HG03135 (cell line): ENCODE measurements at regions not wholly inside any gene's neighbourhood (a gene's known extent, or its start where the extent isn't known, plus 50 kb on each side); places are given as distances from the start of the nearest gene placed in this dataset.
"Not testable (repeated sequence)": the region's sequence is repeated elsewhere in the genome, so short reads cannot be mapped to it uniquely, and the experiment has no call there.

Experiments
- ATAC-seq: cut with Tn5 transposase; IDR thresholded peaks from one replicate; pipeline ENCODE4 v1.9.1; 2021; ENCODE audit warnings: mild to moderate bottlenecking, moderate library complexity; ENCODE audit not compliant: unreplicated experiment

DNA sequence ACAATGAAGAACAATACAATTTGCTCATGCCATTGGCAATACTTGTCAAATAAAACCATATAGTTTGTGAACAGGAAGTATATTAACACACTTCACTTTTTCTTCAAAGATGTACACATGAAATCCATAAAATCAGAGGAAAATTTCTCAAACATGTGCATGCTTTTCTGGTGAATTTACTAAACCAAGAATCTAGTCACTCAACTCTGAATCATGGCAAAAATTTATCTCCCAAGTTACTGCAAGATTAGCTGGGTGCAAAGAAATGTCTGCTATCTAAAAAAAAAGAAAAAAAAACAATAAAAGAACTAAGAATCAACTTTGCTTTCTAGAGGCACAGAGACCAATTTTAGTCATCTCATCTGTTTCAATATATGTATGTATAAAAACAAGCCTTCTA is 419.2 kb downstream of the NR4A2 start:
- no peak for ATAC-seq

GRCh38 chr2:155908567-155908966 is 424.0 kb downstream of the NR4A2 start:
- ATAC-seq = no peak

- no peak for ATAC-seq
Measured at GRCh38 chr2:155907211-155907610, 425.3 kb downstream of the NR4A2 start.

- ATAC-seq = no peak
Measured at GRCh38 chr2:155905657-155906056, 426.9 kb downstream of the NR4A2 start.

- no peak for ATAC-seq
Measured at GRCh38 chr2:155904720-155905119, 427.8 kb downstream of the NR4A2 start.

GRCh38 chr2:155902635-155903034 is 429.9 kb downstream of the NR4A2 start:
- no peak for ATAC-seq

DNA sequence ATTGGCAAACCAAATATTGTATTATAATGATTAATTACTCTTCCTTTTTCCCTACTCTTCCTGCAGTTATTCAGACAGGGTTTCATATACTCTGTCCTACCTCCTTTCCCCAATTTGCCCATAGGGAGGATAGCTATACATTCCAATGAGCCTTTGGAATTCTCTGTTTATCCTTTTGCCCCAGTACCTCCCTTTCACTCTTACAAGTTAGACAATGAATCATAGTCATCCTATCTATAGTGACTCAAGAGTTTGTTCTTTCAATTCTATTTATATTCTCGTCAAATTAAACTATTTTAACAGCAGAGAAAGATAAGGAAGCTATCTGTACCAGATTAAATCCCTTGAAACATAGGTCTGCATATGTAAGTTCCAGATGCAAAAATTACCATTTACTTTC is 437.5 kb downstream of the NR4A2 start:
- ATAC-seq = no peak

GRCh38 chr2:155880382-155880781 is 452.1 kb downstream of the NR4A2 start:
- not testable (repeated sequence) for ATAC-seq

GRCh38 chr2:155879900-155880299 is 452.6 kb downstream of the NR4A2 start:
- ATAC-seq = not testable (repeated sequence)

GRCh38 chr2:155872396-155872795 is 460.1 kb downstream of the NR4A2 start:
- ATAC-seq = no peak

GRCh38 chr2:155871940-155872339 is 460.6 kb downstream of the NR4A2 start:
- no peak for ATAC-seq

GRCh38 chr2:155867564-155867963 is 465.0 kb downstream of the NR4A2 start:
- ATAC-seq = no peak

GRCh38 chr2:155866477-155866876 is 466.0 kb downstream of the NR4A2 start:
- ATAC-seq = no peak

- no peak for ATAC-seq
Measured at GRCh38 chr2:155852156-155852555, 480.4 kb downstream of the NR4A2 start.

DNA sequence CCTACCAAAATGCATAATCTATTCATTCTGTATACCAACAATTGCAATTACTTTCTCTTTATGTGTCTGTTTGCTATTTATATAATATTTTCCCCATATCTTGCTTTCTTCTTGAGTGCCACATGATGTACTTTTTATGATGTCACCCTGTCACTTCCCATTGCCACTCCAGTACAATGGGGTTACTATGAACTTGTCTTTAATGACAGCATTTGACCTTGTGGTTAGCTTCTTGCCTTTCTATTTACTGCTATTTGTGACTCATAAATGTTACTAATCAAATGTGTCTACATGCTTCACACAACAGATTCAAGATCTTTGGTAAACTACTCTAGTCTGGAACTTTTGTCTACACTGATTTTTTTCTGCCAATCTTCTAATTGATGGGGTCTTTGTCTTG is 486.3 kb downstream of the NR4A2 start:
- ATAC-seq = no peak

DNA sequence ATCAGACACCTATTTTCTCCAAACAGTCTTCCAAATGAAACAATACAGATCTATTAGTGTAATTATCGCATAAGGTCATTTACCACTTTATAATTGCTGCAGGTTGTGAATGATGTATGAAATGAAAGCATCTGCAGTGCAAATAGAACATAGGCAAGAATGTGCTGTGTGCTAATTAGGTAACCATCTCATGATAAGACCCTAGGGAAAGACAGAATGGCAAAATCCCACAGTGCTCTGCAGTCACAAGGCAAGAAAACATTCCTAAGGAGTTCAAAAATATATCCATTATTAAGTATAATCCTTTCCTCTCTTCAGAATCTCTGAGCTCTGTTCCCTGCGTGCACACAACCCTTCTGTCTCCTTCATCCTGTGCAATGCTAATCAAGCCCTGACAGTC is 488.1 kb downstream of the NR4A2 start:
- ATAC-seq = no peak

DNA sequence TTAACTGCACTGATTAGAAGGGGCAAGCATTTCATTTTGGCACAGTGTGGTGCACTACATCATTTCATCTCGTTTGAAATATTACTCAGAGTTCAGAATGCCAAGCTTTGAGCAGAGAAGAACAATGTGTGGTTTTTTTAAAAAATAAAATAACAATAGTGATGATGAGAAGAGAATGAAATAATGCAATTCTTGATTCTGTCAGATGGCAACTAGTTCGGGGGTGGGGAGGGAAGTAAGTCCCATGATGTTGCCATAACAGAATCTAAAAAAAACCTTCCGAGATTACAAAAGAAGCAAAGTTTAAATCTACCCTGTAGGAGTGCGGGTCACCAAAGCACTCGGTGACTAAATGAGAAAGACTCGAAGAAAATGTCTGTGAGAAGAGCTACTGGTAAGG is 490.4 kb downstream of the NR4A2 start:
- ATAC-seq = no peak

DNA sequence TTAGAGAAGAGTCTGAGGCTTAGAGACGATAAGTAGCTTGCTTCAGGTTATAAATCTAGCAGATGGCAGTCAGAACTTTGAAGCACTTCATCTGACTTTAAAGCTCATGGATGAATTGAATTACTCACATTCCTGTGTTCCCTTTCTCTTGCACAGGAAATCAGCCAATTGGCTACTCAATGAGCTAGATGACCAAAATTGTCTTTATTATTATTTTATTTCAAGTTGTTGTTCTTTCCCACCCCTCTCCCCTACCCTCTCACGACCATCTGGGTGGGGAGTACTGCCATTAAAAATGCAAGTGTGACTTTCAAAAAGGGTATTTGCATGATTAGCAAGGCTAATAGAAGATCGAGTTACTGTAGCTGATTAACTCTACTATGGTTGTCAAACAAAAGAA is 491.1 kb downstream of the NR4A2 start:
- no peak for ATAC-seq

- ATAC-seq = no peak
Measured at GRCh38 chr2:155840661-155841060, 491.9 kb downstream of the NR4A2 start.

DNA sequence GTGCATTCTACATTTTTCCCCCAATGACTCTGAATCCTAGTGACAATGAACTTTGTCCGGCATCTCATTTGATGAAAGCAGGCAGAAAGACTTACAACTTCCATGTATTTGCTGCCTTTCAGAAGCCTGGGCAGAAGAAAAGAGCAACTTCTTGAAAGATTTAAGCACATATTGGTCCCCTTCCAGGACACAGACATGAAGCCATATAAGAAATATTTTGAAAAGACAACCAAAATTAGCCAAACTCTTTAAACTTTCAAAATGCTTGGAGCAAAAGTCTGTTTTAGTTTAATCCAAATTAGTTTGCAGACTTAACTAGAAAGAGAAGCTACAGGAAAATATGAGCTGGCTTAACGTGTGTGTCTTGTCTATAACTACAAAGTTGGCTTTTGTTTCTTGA is 492.5 kb downstream of the NR4A2 start:
- ATAC-seq = no peak

GRCh38 chr2:155839436-155839835 is 493.1 kb downstream of the NR4A2 start:
- no peak for ATAC-seq

DNA sequence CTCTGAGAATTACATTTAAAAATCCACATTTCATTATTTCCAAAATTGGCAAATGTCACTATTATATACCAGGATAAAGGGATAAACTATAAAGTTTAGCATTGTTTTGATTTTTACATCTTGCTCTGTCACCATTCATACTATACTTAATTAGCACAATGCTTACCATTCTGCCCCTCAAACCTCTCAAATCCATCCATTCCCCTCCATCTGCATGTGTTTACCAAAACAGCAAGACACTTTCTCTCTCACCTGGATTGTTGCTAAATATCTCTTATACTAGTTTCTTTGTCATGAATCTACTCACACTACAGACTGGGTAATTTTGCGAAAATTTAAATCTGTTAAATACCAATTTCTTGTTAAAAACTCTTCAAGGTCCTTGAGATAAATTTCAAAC is 496.1 kb downstream of the NR4A2 start:
- no peak for ATAC-seq

DNA sequence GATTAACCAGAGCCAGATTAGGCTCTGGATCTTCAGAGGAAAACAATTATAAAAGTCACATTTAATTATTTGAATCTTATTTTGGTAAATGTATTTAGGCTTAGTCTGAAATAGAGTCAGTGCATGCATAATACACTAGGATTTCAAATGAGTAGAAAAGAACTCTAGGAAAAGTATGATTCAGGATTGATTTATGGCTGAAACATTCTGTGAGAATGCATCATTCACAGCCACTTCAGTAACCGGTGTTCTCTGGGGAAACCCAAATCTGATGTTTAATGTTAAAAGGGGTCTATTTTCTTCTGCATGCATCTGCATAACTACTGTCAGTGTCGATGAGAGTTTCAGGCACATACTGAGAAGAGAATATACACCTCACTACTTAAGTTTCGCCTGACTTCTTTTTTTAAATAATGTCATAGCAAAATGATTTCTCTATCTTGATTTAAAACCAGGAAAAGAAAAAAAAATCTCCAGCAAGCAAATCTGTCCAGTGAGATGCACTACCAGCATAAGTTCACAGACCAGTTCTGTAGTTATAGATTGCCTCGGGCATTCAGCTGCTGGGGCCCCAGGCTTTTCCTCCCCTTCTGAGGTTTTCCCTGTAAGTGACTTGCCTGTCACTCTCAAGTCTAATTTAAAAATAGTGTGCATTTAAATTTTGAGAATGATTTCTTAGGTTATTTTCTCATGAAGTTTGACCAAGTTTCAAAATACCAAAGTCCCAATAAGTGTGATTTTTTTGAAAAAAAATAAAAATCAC is 501.5 kb downstream of the NR4A2 start:
- ATAC-seq = no peak
